ENCODE measurements at regions not wholly inside any gene's neighbourhood (a gene's known extent, or its start where the extent isn't known, plus 50 kb on each side); places are given as distances from the start of the nearest gene placed in this dataset.
A peak's percentile ranks its signal among the peaks of the same experiment; 100 is the strongest.

DNA sequence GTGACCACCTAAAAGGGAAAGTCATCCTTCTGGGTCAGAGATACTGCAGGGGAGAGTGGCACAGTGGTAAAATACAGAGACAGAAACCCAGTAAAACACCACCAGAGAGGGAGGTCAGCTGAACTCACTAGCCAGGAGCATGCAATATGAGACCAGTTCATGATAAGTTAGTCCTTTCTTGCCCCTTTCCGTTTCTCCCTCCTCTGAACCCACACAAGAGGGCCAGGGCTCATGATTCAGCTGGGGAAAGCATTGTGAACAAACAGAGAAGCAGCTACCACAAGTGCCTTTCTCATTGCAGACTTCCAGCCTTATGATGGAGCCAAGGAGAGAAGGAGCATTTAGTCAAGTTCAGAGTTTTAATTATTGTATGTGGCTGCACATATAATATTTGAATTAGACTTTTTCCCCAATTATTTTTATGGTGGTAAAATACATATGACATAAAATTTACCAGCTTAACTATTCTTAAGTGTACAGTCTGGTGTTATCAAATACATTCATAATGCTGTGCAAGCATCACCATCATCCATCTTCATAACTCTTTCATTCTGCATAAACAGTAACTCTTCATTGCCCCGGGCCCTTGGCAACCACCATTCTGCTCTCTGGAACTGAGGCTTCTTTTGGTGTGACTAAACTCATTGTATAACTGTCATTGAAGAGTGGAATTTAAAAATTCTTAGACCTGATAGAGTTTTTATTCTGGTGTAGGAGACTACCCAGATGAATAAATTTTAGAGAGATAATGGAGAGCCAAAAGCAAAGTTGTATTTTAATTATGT lies 114.6 kb downstream of the DDIT4L start:
- no peak overlapping the region for H3K27ac Mint-ChIP-seq
- peaks cover 17 to 26% of the 10 kb centered on the region in 2 donors for H3K4me1 Mint-ChIP-seq (ENCODE audit: low read depth in 2 of 2)
- DNase-seq (ENCODE audit: low spot score) (no peak), ATAC-seq (no peak)
- no peaks in the 10 kb centered on the region for H3K36me3 Mint-ChIP-seq
- no peaks in the 10 kb centered on the region for H3K27me3 Mint-ChIP-seq
- no peak overlapping the region for H3K4me3 Mint-ChIP-seq
- no peaks in the 10 kb centered on the region for H3K9me3 Mint-ChIP-seq

DNA sequence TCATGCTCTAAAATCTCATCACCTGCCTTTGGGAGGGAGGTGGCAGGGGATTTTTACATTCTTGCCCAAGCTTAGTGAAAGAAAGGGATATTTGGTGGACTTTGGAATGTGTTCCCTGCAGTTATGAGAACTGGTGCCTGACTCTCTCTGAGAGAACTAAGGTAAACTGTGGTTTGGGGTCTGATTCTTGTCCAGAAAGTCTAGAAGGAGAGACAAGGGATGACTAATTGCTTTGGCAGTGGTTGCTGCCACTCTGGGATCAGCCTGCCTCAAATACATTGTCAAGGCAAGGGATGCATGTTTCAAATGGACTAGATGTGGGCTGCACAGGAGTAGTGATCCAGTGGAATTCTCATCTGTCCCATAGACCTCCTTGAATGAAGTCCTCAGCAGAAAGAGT lies 115.2 kb downstream of the DDIT4L start:
- H3K4me1 Mint-ChIP-seq (ENCODE audit: low read depth in 2 of 2) = peaks cover 13 to 22% of the 10 kb centered on the region in 2 donors
- no peaks in the 10 kb centered on the region for H3K9me3 Mint-ChIP-seq
- no peak overlapping the region for H3K27ac Mint-ChIP-seq
- ATAC-seq (no peak), DNase-seq (ENCODE audit: low spot score) (no peak)
- H3K4me3 Mint-ChIP-seq = no peak overlapping the region
- H3K36me3 Mint-ChIP-seq = no peaks in the 10 kb centered on the region
- H3K27me3 Mint-ChIP-seq = no peaks in the 10 kb centered on the region

DNA sequence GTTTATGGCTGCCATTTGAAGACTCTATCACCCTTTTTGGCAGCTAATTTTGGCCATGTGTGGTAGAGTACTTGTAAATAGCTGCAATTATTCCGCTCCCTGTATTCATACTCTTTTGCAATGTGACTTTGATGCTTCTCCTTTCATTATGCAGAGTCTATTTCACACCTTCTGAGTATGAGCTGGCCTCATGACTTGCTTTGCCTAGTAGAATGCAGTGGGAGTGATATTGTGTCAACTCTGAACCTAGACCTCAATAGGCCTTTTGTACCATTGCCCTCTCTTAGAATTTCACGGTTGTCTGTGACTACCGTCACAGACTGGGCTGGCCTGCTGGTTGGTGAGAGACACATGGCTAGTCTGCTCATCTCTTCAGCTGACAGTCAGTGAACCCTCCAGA lies 118.8 kb downstream of the DDIT4L start:
- DNase-seq (ENCODE audit: low spot score) (no peak), ATAC-seq (peak; percentile 66 to 92)
- Mint-ChIP-seq H3K4me3 (no peak overlapping the region), H3K27me3 (peaks cover 8 to 19% of the 10 kb centered on the region in 2 donors), H3K9me3 (no peaks in the 10 kb centered on the region), H3K27ac (peak overlapping the region in 1 of 2 donors; percentile 38), H3K4me1 (ENCODE audit: low read depth in 2 of 2) (peaks cover 0 to 11% of the 10 kb centered on the region in 2 donors), H3K36me3 (no peaks in the 10 kb centered on the region)

DNA sequence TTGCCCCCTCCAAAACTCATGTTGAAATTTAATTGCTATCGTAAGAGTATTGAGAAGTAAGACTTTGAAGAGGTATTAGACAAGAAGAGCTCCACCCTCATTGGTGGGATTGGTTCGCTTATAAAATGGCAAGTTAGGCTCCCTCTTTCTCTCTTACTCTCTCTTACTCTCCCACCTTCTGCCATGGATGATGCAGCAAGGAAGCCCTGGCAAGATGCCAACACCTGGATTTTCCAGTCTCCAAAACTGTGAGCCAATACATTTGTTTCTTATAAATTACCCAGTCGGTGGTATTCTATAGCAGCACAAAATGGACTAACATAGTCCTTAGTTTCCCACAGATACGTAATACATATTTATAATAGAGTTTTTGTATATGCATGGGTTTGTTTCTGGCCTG lies 119.4 kb downstream of the DDIT4L start:
- Mint-ChIP-seq H3K4me3 (no peak overlapping the region), H3K4me1 (ENCODE audit: low read depth in 2 of 2) (peaks cover 0 to 11% of the 10 kb centered on the region in 2 donors), H3K27ac (no peak overlapping the region), H3K9me3 (no peaks in the 10 kb centered on the region), H3K36me3 (no peaks in the 10 kb centered on the region), H3K27me3 (peaks cover 8 to 19% of the 10 kb centered on the region in 2 donors)
- DNase-seq (ENCODE audit: low spot score) = no peak
- no peak for ATAC-seq

DNA sequence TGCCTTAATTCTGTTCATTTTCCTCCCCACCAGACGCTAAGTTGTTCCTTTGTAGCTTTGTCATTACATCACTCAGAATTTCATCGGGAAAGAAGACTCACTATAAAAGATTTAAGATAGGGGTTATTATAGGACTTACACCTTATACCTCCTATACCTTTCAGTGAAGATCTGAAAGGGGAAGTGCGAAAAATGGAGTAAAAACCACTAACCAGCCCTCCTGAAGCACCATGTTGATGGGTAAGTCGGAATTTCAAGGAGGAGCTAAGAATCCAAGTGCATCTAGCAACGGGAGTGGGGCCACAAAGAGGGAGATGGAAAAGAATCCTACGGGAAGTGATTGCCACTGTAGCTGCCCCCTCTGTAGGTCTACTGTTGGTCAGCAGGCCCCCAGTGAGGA lies 119.1 kb upstream of the H2AZ1 start:
- Mint-ChIP-seq H3K27me3 (peaks cover 13 to 19% of the 10 kb centered on the region in 2 donors), H3K4me3 (no peak overlapping the region), H3K27ac (no peak overlapping the region), H3K9me3 (no peaks in the 10 kb centered on the region), H3K4me1 (ENCODE audit: low read depth in 2 of 2) (peaks cover 0 to 6% of the 10 kb centered on the region in 2 donors), H3K36me3 (no peaks in the 10 kb centered on the region)
- ATAC-seq (no peak), DNase-seq (ENCODE audit: low spot score) (no peak)

DNA sequence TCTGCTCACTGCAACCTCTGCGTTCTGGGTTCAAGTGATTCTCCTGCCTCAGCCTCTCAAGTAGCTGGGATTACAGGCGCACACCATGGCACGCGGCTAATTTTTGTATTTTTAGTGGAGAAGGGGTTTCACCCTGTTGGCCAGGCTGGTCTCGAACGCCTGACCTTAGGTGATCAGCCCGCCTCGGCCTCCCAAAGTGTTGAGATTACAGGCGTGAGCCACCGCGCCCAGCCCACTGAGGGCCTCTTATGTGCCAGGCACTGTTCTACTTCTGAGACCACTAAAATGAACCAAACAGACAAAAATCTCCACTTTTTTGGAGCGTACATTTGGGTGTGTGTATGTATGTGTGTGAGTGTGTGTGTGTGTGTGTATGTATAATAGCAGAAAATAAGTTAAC lies 117.2 kb upstream of the H2AZ1 start:
- no peak overlapping the region for H3K27ac Mint-ChIP-seq
- DNase-seq (ENCODE audit: low spot score) (no peak), ATAC-seq (no peak)
- H3K9me3 Mint-ChIP-seq = no peaks in the 10 kb centered on the region
- peaks cover 22 to 23% of the 10 kb centered on the region in 2 donors for H3K27me3 Mint-ChIP-seq
- peaks cover 0 to 7% of the 10 kb centered on the region in 2 donors for H3K4me1 Mint-ChIP-seq (ENCODE audit: low read depth in 2 of 2)
- H3K36me3 Mint-ChIP-seq = no peaks in the 10 kb centered on the region
- no peak overlapping the region for H3K4me3 Mint-ChIP-seq

DNA sequence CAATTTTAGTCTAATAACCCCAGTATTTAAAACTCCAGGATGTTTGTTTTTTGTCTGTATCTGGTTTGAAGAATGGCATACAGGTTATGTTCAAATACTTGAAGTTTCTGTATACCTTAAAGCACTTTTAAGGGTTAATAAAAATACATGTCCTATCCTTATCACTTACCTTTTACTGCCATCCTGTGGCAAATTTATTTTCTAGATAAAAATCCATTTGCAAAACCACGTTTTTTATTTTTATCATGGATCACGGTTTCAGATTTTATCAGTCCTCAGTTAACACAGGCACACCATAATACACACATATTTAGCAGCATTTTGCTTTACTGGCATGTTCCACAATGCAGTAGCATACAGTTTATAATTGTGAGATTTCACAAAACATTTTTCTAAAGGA lies 113.3 kb upstream of the H2AZ1 start:
- no peak for DNase-seq (ENCODE audit: low spot score)
- H3K9me3 Mint-ChIP-seq = no peaks in the 10 kb centered on the region
- peaks cover 12 to 30% of the 10 kb centered on the region in 2 donors for H3K27me3 Mint-ChIP-seq
- H3K4me3 Mint-ChIP-seq = no peak overlapping the region
- ATAC-seq = no peak
- H3K36me3 Mint-ChIP-seq = no peaks in the 10 kb centered on the region
- H3K4me1 Mint-ChIP-seq (ENCODE audit: low read depth in 2 of 2) = peaks cover 0 to 6% of the 10 kb centered on the region in 2 donors
- no peak overlapping the region for H3K27ac Mint-ChIP-seq

DNA sequence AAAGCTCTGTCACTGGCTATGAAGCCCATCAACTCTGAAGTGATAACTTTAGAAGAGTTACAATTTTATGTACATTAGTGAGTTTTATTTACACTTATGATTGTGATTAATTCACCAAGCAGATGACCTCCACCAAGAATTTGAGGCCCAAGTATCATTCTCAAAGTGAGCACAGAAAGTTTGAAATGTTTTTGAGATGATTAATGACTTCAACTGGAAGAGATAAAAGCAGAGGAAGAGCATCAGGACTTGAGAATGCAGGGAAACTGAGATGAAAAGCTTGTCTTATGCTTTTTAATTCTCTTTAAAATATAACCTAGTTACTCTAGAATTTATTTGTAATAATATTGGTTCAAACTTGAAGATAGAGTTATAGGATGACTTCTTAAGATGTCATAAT lies 112.8 kb upstream of the H2AZ1 start:
- no peak overlapping the region for H3K27ac Mint-ChIP-seq
- no peaks in the 10 kb centered on the region for H3K36me3 Mint-ChIP-seq
- H3K4me1 Mint-ChIP-seq (ENCODE audit: low read depth in 2 of 2) = peaks cover 0 to 6% of the 10 kb centered on the region in 2 donors
- DNase-seq (ENCODE audit: low spot score) (no peak), ATAC-seq (no peak)
- no peaks in the 10 kb centered on the region for H3K9me3 Mint-ChIP-seq
- H3K4me3 Mint-ChIP-seq = no peak overlapping the region
- peaks cover 11 to 30% of the 10 kb centered on the region in 2 donors for H3K27me3 Mint-ChIP-seq

DNA sequence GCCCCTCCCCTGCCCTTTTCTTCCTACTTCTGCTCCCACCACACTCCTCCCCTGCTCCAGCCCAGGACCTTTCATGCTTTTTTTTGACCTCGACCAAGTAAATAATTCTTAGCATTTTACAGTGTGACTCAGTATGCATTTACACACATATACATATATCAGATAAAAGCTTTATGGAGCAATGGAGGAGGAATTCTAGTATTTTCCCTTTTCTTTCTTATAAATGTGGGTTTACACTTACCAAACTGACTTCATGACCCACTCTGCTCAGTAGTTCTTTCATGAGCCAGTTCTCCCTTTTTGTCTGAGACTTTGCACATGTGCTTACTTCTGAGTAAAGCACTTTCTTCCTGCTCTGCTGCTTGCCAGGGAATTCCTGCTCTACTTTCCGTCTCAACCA lies 111.8 kb upstream of the H2AZ1 start:
- no peak for ATAC-seq
- Mint-ChIP-seq H3K4me3 (no peak overlapping the region), H3K27ac (peak overlapping the region in 1 of 2 donors; percentile 20), H3K27me3 (peaks cover 5 to 30% of the 10 kb centered on the region in 2 donors), H3K4me1 (ENCODE audit: low read depth in 2 of 2) (peaks cover 0 to 6% of the 10 kb centered on the region in 2 donors), H3K9me3 (no peaks in the 10 kb centered on the region), H3K36me3 (no peaks in the 10 kb centered on the region)
- DNase-seq (ENCODE audit: low spot score) = no peak

DNA sequence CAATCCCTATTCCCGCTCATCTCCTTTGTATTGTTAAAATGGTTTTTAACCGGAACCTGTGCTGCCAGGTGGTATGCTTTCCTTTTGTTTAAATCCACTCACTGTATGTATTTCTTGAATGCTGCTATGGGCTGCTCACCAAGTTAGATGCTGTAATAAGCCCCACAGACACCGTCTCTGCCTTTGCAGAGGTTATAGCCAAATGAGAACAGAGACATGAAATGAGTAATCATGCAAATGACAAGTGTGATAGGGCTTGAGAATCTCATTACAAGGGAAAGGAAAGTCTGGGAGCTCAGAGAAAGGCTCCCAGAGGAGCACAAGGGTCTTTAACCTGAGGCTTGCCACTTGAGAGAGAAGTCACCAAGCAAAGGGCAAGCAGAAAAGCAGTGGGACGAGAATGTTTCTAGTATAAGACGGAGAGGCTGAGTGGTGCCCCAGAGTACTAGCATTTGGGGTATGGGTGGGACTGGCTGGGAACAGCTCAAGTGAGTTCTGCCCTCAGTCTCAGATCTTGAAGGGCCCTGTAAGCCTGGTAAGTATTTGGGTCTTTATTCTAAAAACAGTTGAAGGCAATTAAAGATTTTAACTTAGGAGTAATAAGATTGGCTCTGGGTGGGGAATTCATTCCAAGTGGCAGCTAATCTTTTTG lies 110.8 kb upstream of the H2AZ1 start:
- ATAC-seq = no peak
- Mint-ChIP-seq H3K4me1 (ENCODE audit: low read depth in 2 of 2) (peaks cover 0 to 6% of the 10 kb centered on the region in 2 donors), H3K4me3 (no peak overlapping the region), H3K36me3 (no peaks in the 10 kb centered on the region), H3K27ac (no peak overlapping the region), H3K27me3 (peaks cover 5 to 30% of the 10 kb centered on the region in 2 donors), H3K9me3 (no peaks in the 10 kb centered on the region)
- no peak for DNase-seq (ENCODE audit: low spot score)

DNA sequence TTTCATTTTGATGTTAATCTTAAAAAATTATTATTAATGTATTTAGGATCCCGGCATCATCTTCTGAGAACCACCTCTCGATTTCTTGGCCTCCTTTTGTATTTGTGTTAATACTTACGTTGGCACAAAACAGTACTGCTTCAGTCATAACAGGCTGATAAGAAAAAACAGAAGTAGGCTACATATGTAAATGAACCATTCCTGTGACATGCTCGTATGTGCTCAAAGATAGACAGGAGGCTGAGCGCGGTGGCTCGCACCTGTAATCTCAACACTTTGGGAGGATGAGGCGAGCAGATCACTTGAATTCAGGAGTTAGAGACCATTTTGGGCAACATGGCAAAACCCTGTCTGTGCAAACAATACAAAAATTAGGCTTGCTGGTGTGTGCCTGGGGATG lies 109.4 kb upstream of the H2AZ1 start:
- Mint-ChIP-seq H3K27me3 (peaks cover 12 to 34% of the 10 kb centered on the region in 2 donors), H3K36me3 (no peaks in the 10 kb centered on the region), H3K27ac (no peak overlapping the region), H3K4me1 (ENCODE audit: low read depth in 2 of 2) (peaks cover 0 to 6% of the 10 kb centered on the region in 2 donors), H3K4me3 (no peak overlapping the region), H3K9me3 (no peaks in the 10 kb centered on the region)
- DNase-seq (ENCODE audit: low spot score) = no peak
- ATAC-seq = no peak

DNA sequence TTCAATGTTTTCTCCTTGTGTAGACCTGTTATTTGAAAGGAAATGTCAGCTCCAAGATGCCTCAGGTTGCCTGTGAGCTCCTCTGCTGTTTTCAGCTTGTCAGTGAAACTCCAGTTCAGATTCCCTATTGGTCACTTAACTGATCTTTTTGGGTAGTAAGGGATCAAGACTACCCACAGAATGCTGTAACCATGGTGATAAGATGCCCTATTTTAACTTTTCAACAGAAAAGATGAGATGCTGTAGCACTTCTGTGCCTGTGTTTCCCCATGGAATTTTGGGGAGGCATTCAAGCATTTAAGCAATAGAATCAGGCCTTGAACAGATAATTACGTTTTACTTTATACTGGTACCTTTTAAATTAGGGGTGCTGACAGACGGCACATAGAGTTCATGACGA lies 106.6 kb upstream of the H2AZ1 start:
- no peak overlapping the region for H3K27ac Mint-ChIP-seq
- H3K27me3 Mint-ChIP-seq = peaks cover 17 to 19% of the 10 kb centered on the region in 2 donors
- H3K9me3 Mint-ChIP-seq = no peaks in the 10 kb centered on the region
- no peak for DNase-seq (ENCODE audit: low spot score)
- ATAC-seq = no peak
- H3K4me1 Mint-ChIP-seq (ENCODE audit: low read depth in 2 of 2) = peaks cover 0 to 3% of the 10 kb centered on the region in 2 donors
- H3K4me3 Mint-ChIP-seq = no peak overlapping the region
- no peaks in the 10 kb centered on the region for H3K36me3 Mint-ChIP-seq

DNA sequence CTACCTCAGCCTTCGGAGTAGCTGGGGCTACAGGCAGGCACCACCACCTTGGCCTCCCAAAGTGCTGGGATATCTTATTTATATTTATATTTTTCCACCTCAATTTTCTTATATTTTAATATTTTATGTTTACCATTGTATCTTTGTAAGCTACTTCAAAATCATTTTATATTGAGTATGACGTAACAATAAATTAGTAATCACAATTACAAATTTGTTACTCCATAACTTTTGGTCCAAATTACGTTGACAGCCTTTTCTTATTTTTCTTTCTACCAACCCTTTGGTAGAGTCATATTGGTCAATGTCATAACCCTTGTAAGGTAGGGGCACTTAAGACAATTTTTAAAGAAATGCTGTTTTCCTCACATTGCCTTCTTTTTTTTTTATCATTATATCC lies 104.0 kb upstream of the H2AZ1 start:
- ATAC-seq = no peak
- Mint-ChIP-seq H3K27ac (no peak overlapping the region), H3K9me3 (no peaks in the 10 kb centered on the region)

DNA sequence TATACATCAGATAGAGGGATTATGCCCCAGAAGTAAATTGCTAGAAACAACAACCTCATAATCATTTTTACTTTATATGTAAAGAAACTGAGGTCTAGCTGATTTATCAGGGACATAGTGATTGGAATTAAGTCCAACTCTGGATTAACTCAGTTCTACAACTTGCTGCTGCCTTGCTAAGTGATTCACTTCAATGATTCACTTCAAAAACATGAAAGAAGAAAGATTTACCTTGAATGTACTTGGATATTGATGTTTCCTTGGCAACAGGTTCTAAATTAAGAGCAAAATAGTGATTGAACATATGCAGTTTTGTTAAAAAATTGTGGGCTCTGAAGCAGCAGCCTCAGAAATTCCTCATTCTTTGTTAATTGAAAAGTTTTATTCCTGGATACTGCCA lies 99.8 kb upstream of the H2AZ1 start:
- H3K36me3 Mint-ChIP-seq = no peaks in the 10 kb centered on the region
- no peak overlapping the region for H3K27ac Mint-ChIP-seq
- H3K27me3 Mint-ChIP-seq = peaks cover 15 to 30% of the 10 kb centered on the region in 2 donors
- no peaks in the 10 kb centered on the region for H3K4me1 Mint-ChIP-seq (ENCODE audit: low read depth in 2 of 2)
- no peak for ATAC-seq
- no peak for DNase-seq (ENCODE audit: low spot score)
- no peak overlapping the region for H3K4me3 Mint-ChIP-seq
- peaks cover 3% of the 10 kb centered on the region for H3K9me3 Mint-ChIP-seq

More for the DNA sequence above, 104.0 kb upstream of the H2AZ1 start:
- DNase-seq (ENCODE audit: low spot score) = no peak
- Mint-ChIP-seq H3K27me3 (peaks cover 23 to 33% of the 10 kb centered on the region in 2 donors), H3K4me1 (ENCODE audit: low read depth in 2 of 2) (no peaks in the 10 kb centered on the region), H3K36me3 (no peaks in the 10 kb centered on the region), H3K4me3 (no peak overlapping the region)
